ENCODE measurements at regions not wholly inside any gene's neighbourhood (a gene's known extent, or its start where the extent isn't known, plus 50 kb on each side); places are given as distances from the start of the nearest gene placed in this dataset.

- H3K27ac Mint-ChIP-seq, result no peak overlapping the region
- H3K4me3 Mint-ChIP-seq, result no peak overlapping the region
- no peaks in the 10 kb centered on the region for H3K9me3 Mint-ChIP-seq
- H3K4me1 Mint-ChIP-seq (ENCODE audit: low read depth), result peaks cover 69% of the 10 kb centered on the region
- no peak for TF ChIP-seq CTCF (IDR thresholded peaks at IDR 0.05)
- no peaks in the 10 kb centered on the region for H3K36me3 Mint-ChIP-seq (ENCODE audit: low read depth)
- no peak for DNase-seq
- no peaks in the 10 kb centered on the region for H3K27me3 Mint-ChIP-seq (ENCODE audit: insufficient read depth)
Measured at GRCh38 chr3:43854283-43854682, 163.5 kb downstream of the ABHD5 start.

- Mint-ChIP-seq H3K27ac (no peak overlapping the region; the same call in 1 of the 2 replicates), H3K36me3 (ENCODE audit: low read depth) (no peaks in the 10 kb centered on the region), H3K27me3 (ENCODE audit: insufficient read depth) (no peaks in the 10 kb centered on the region), H3K4me1 (ENCODE audit: low read depth) (peaks cover 69% of the 10 kb centered on the region), H3K4me3 (no peak overlapping the region), H3K9me3 (no peaks in the 10 kb centered on the region)
- TF ChIP-seq CTCF (IDR thresholded peaks at IDR 0.05), result no peak
- DNase-seq, result no peak
Measured at GRCh38 chr3:43854916-43855315, 164.2 kb downstream of the ABHD5 start.

DNA sequence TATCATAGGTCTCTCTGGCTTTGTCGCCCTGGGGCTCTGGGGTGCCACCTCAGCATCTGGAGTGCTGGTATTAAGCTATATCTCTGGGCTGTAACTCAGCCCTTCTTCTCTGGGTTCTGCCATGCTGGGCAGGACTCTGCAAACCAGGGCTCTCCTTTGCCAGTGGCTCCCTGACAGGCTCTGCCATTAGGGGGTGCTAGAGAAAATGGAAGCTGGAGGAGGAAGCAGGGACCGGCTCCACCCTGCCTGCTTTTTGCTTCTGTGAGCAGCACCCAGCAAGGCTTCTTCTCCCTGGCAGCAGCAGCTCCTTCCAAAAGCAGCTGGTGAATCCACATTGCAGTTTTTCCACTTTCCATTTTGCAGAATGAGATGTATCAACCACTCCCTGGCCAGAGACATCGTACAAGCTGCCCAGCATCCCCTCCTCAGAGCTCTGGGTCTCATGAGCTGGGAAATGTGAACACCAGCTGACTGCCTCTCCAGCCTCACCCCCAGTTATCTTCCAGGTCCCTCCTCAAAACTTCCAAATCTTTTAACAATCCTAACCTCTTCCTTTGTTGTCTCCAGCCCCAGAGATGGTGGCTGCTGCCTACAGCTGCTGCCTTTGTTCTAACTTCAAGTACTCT, 165.0 kb downstream of the ABHD5 start:
- Mint-ChIP-seq H3K4me1 (ENCODE audit: low read depth) (peaks cover 69% of the 10 kb centered on the region), H3K9me3 (no peaks in the 10 kb centered on the region), H3K36me3 (ENCODE audit: low read depth) (no peaks in the 10 kb centered on the region), H3K27me3 (ENCODE audit: insufficient read depth) (no peaks in the 10 kb centered on the region), H3K27ac (no peak overlapping the region), H3K4me3 (no peak overlapping the region)
- TF ChIP-seq CTCF (IDR thresholded peaks at IDR 0.05), result peak; percentile 84
- peak; percentile 63 for DNase-seq

DNA sequence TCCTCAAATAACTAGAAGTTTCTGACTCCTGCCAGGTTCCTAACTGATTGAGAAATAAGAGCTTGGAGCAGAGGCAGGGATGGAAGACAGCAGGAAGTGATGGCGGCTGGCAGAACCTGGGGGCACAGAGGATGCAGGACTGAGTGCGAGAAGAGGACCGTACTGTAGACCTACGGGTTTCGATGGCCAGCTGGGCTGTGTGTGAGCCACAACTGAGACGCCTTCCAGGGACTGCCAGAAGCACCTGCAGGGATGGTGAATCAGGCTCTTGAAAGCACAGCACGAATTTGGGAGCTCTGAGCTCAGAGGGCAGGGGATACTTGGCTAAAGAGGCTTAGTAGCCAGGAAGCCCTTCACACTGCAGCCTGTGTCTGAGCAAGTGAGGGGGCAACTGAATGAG, 165.6 kb downstream of the ABHD5 start:
- TF ChIP-seq CTCF (IDR thresholded peaks at IDR 0.05), result no peak
- H3K4me3 Mint-ChIP-seq, result no peak overlapping the region
- peaks cover 67% of the 10 kb centered on the region for H3K4me1 Mint-ChIP-seq (ENCODE audit: low read depth)
- no peaks in the 10 kb centered on the region for H3K9me3 Mint-ChIP-seq
- DNase-seq, result no peak
- no peak overlapping the region for H3K27ac Mint-ChIP-seq
- H3K27me3 Mint-ChIP-seq (ENCODE audit: insufficient read depth), result no peaks in the 10 kb centered on the region
- no peaks in the 10 kb centered on the region for H3K36me3 Mint-ChIP-seq (ENCODE audit: low read depth)

DNA sequence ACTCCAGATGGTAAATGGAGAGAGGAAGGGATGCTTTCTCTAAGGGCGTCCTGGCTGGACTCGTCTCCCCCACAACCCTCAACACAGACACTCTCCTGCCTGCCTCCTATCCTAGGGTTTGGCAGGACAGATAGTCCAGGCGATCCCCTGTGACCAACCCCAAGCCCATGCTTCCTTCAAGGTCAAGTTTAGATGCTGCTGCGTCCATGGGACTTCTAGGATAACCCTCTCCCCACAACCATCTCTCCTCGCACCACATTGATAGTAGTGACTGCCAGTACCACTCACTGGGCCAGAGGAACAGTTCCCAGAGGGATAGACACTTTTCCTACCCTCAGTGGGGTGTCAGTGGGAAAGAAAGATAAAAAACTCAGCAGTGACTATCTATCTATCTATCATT, 166.0 kb downstream of the ABHD5 start:
- no peak overlapping the region for H3K4me3 Mint-ChIP-seq
- DNase-seq, result no peak

More for the DNA sequence above, 166.0 kb downstream of the ABHD5 start:
- TF ChIP-seq CTCF (IDR thresholded peaks at IDR 0.05), result no peak
- H3K27ac Mint-ChIP-seq, result no peak overlapping the region
- peaks cover 63% of the 10 kb centered on the region for H3K4me1 Mint-ChIP-seq (ENCODE audit: low read depth)
- H3K9me3 Mint-ChIP-seq, result no peaks in the 10 kb centered on the region
- H3K27me3 Mint-ChIP-seq (ENCODE audit: insufficient read depth), result no peaks in the 10 kb centered on the region
- H3K36me3 Mint-ChIP-seq (ENCODE audit: low read depth), result no peaks in the 10 kb centered on the region
